ENCODE measurements at regions not wholly inside any gene's neighbourhood (a gene's known extent, or its start where the extent isn't known, plus 50 kb on each side); places are given as distances from the start of the nearest gene placed in this dataset.

- no peaks in the 10 kb centered on the region for H3K79me2 ChIP-seq (ENCODE audit: control insufficient read depth, insufficient read depth, low read length)
- H3K9me3 ChIP-seq (ENCODE audit: control insufficient read depth, insufficient read depth, low read depth, low read length): no peaks in the 10 kb centered on the region
- no peak for DNase-seq (ENCODE audit: low read depth in 2 of 2)
- H3K27me3 ChIP-seq (ENCODE audit: control insufficient read depth, insufficient read depth, low read length): no peaks in the 10 kb centered on the region
- TF ChIP-seq EZH2 (IDR thresholded peaks at IDR 0.05; ENCODE audit: low read length, missing control alignments): no peak
- no peak for TF ChIP-seq CTCF (conservative IDR thresholded peaks at IDR 0.05 in 1 of 2, IDR thresholded peaks at IDR 0.05 in 1 of 2; ENCODE audit: low read depth in 1 of 2, low read length in 2 of 2)
- no peak overlapping the region for H3K9ac ChIP-seq (ENCODE audit: insufficient read depth, low read length)
- no peaks in the 10 kb centered on the region for H3K4me1 ChIP-seq (ENCODE audit: control insufficient read depth, extremely low read depth, insufficient read depth, low read length)
- H3K4me2 ChIP-seq (ENCODE audit: extremely low read depth, insufficient read depth, low read length): no peak overlapping the region
- H3K27ac ChIP-seq (ENCODE audit: insufficient read depth, low read length): no peak overlapping the region
- no peaks in the 10 kb centered on the region for H4K20me1 ChIP-seq (ENCODE audit: control insufficient read depth, extremely low read depth, insufficient read depth, low read length)
- no peak overlapping the region for H2AFZ ChIP-seq (ENCODE audit: low read length)
- no peaks in the 10 kb centered on the region for H3K36me3 ChIP-seq (ENCODE audit: control insufficient read depth, insufficient read depth, low read length)
- H3K4me3 ChIP-seq (replicated peaks in 1 of 4; ENCODE audit: control extremely low read depth in 1 of 4, insufficient read depth in 1 of 4, low read depth in 3 of 4, low read length in 4 of 4): no peak overlapping the region
These were observed 55.9 kb upstream of the NFE2L3 start for GRCh38 chr7:26096136-26096535.

- H3K27me3 ChIP-seq (ENCODE audit: control insufficient read depth, insufficient read depth, low read length): no peaks in the 10 kb centered on the region
- no peak overlapping the region for H2AFZ ChIP-seq (ENCODE audit: low read length)
- H3K9ac ChIP-seq (ENCODE audit: insufficient read depth, low read length): no peak overlapping the region
These were observed 53.9 kb upstream of the NFE2L3 start for GRCh38 chr7:26097837-26098668.

GRCh38 chr7:26099236-26099635 lies 52.8 kb upstream of the NFE2L3 start:
- Histone ChIP-seq H3K4me2 (ENCODE audit: extremely low read depth, insufficient read depth, low read length) (no peak overlapping the region), H3K27me3 (ENCODE audit: control insufficient read depth, insufficient read depth, low read length) (no peaks in the 10 kb centered on the region), H3K4me1 (ENCODE audit: control insufficient read depth, extremely low read depth, insufficient read depth, low read length) (no peaks in the 10 kb centered on the region), H3K9ac (ENCODE audit: insufficient read depth, low read length) (no peak overlapping the region), H2AFZ (ENCODE audit: low read length) (no peak overlapping the region), H3K9me3 (ENCODE audit: control insufficient read depth, insufficient read depth, low read depth, low read length) (no peaks in the 10 kb centered on the region), H3K36me3 (ENCODE audit: control insufficient read depth, insufficient read depth, low read length) (no peaks in the 10 kb centered on the region), H3K79me2 (ENCODE audit: control insufficient read depth, insufficient read depth, low read length) (no peaks in the 10 kb centered on the region), H3K27ac (ENCODE audit: insufficient read depth, low read length) (no peak overlapping the region), H3K4me3 (replicated peaks in 1 of 4; ENCODE audit: control extremely low read depth in 1 of 4, insufficient read depth in 1 of 4, low read depth in 3 of 4, low read length in 4 of 4) (no peak overlapping the region), H4K20me1 (ENCODE audit: control insufficient read depth, extremely low read depth, insufficient read depth, low read length) (no peaks in the 10 kb centered on the region)
- DNase-seq (ENCODE audit: low read depth in 2 of 2): no peak
- no peak for TF ChIP-seq EZH2 (IDR thresholded peaks at IDR 0.05; ENCODE audit: low read length, missing control alignments)
- no peak for TF ChIP-seq CTCF (conservative IDR thresholded peaks at IDR 0.05 in 1 of 2, IDR thresholded peaks at IDR 0.05 in 1 of 2; ENCODE audit: low read depth in 1 of 2, low read length in 2 of 2)

More at GRCh38 chr7:26097837-26098668, 53.9 kb upstream of the NFE2L3 start:
- H4K20me1 ChIP-seq (ENCODE audit: control insufficient read depth, extremely low read depth, insufficient read depth, low read length): no peaks in the 10 kb centered on the region
- no peak for DNase-seq (ENCODE audit: low read depth in 2 of 2)
- H3K4me1 ChIP-seq (ENCODE audit: control insufficient read depth, extremely low read depth, insufficient read depth, low read length): no peaks in the 10 kb centered on the region
- H3K36me3 ChIP-seq (ENCODE audit: control insufficient read depth, insufficient read depth, low read length): no peaks in the 10 kb centered on the region
- no peak overlapping the region for H3K4me3 ChIP-seq (replicated peaks in 1 of 4; ENCODE audit: control extremely low read depth in 1 of 4, insufficient read depth in 1 of 4, low read depth in 3 of 4, low read length in 4 of 4)
- H3K9me3 ChIP-seq (ENCODE audit: control insufficient read depth, insufficient read depth, low read depth, low read length): no peaks in the 10 kb centered on the region
- H3K27ac ChIP-seq (ENCODE audit: insufficient read depth, low read length): no peak overlapping the region
- TF ChIP-seq EZH2 (IDR thresholded peaks at IDR 0.05; ENCODE audit: low read length, missing control alignments) (no peak), CTCF (conservative IDR thresholded peaks at IDR 0.05 in 1 of 2, IDR thresholded peaks at IDR 0.05 in 1 of 2; ENCODE audit: low read depth in 1 of 2, low read length in 2 of 2) (no peak)
- no peak overlapping the region for H3K4me2 ChIP-seq (ENCODE audit: extremely low read depth, insufficient read depth, low read length)
- no peaks in the 10 kb centered on the region for H3K79me2 ChIP-seq (ENCODE audit: control insufficient read depth, insufficient read depth, low read length)
